ENCODE measurements at regions not wholly inside any gene's neighbourhood (a gene's known extent, or its start where the extent isn't known, plus 50 kb on each side); places are given as distances from the start of the nearest gene placed in this dataset.

GRCh38 chr10:53093878-53094277, 321.3 kb upstream of the MBL2 start:
- Histone ChIP-seq H3K4me3 (ENCODE audit: low read depth, low read length, poor library complexity, severe bottlenecking) (no peak overlapping the region), H3K9ac (ENCODE audit: low read length) (no peak overlapping the region)

GRCh38 chr10:53091574-53091973, 319.0 kb upstream of the MBL2 start:
- Histone ChIP-seq H3K27me3 (ENCODE audit: insufficient read depth, low read length) (no peaks in the 10 kb centered on the region), H3F3A (ENCODE audit: insufficient read depth, low read length) (no peaks in the 10 kb centered on the region), H3K4me1 (ENCODE audit: insufficient read depth, low read length, severe bottlenecking) (no peaks in the 10 kb centered on the region), H3K79me2 (ENCODE audit: insufficient read depth, low read length) (no peaks in the 10 kb centered on the region), H3K9ac (ENCODE audit: low read length) (no peak overlapping the region), H3K9me2 (ENCODE audit: low read depth, low read length) (no peaks in the 10 kb centered on the region), H3K9me3 (ENCODE audit: low read length) (no peaks in the 10 kb centered on the region), H3K4me2 (ENCODE audit: low read length) (no peak overlapping the region), H4K20me1 (ENCODE audit: insufficient read depth, low read length) (no peaks in the 10 kb centered on the region), H3K36me3 (ENCODE audit: insufficient read depth, low read length) (no peaks in the 10 kb centered on the region), H3K27ac (ENCODE audit: low read depth, low read length, poor library complexity, severe bottlenecking) (no peak overlapping the region), H2AFZ (ENCODE audit: low read length) (no peak overlapping the region), H3K4me3 (ENCODE audit: low read depth, low read length, poor library complexity, severe bottlenecking) (no peak overlapping the region)
- TF ChIP-seq CTCF (IDR thresholded peaks at IDR 0.05; ENCODE audit: low read length) (no peak), EZH2 (IDR thresholded peaks at IDR 0.05; ENCODE audit: borderline replicate concordance, low read length) (no peak)

More at GRCh38 chr10:53093878-53094277, 321.3 kb upstream of the MBL2 start:
- no peaks in the 10 kb centered on the region for H3K79me2 ChIP-seq (ENCODE audit: insufficient read depth, low read length)
- no peaks in the 10 kb centered on the region for H3K36me3 ChIP-seq (ENCODE audit: insufficient read depth, low read length)
- no peaks in the 10 kb centered on the region for H3K4me1 ChIP-seq (ENCODE audit: insufficient read depth, low read length, severe bottlenecking)
- no peaks in the 10 kb centered on the region for H3K9me2 ChIP-seq (ENCODE audit: low read depth, low read length)
- TF ChIP-seq CTCF (IDR thresholded peaks at IDR 0.05; ENCODE audit: low read length) (no peak), EZH2 (IDR thresholded peaks at IDR 0.05; ENCODE audit: borderline replicate concordance, low read length) (no peak)
- H3K27me3 ChIP-seq (ENCODE audit: insufficient read depth, low read length) = no peaks in the 10 kb centered on the region
- no peaks in the 10 kb centered on the region for H3K9me3 ChIP-seq (ENCODE audit: low read length)
- H3F3A ChIP-seq (ENCODE audit: insufficient read depth, low read length) = no peaks in the 10 kb centered on the region
- no peaks in the 10 kb centered on the region for H4K20me1 ChIP-seq (ENCODE audit: insufficient read depth, low read length)
- H2AFZ ChIP-seq (ENCODE audit: low read length) = no peak overlapping the region
- no peak overlapping the region for H3K27ac ChIP-seq (ENCODE audit: low read depth, low read length, poor library complexity, severe bottlenecking)
- no peak overlapping the region for H3K4me2 ChIP-seq (ENCODE audit: low read length)

- Histone ChIP-seq H2AFZ (ENCODE audit: low read length) (no peak overlapping the region), H3K4me3 (ENCODE audit: low read depth, low read length, poor library complexity, severe bottlenecking) (no peak overlapping the region), H4K20me1 (ENCODE audit: insufficient read depth, low read length) (no peaks in the 10 kb centered on the region), H3K27ac (ENCODE audit: low read depth, low read length, poor library complexity, severe bottlenecking) (no peak overlapping the region), H3F3A (ENCODE audit: insufficient read depth, low read length) (no peaks in the 10 kb centered on the region), H3K9me2 (ENCODE audit: low read depth, low read length) (no peaks in the 10 kb centered on the region), H3K4me1 (ENCODE audit: insufficient read depth, low read length, severe bottlenecking) (no peaks in the 10 kb centered on the region), H3K9me3 (ENCODE audit: low read length) (no peaks in the 10 kb centered on the region), H3K27me3 (ENCODE audit: insufficient read depth, low read length) (no peaks in the 10 kb centered on the region), H3K4me2 (ENCODE audit: low read length) (no peak overlapping the region), H3K9ac (ENCODE audit: low read length) (no peak overlapping the region), H3K79me2 (ENCODE audit: insufficient read depth, low read length) (no peaks in the 10 kb centered on the region), H3K36me3 (ENCODE audit: insufficient read depth, low read length) (no peaks in the 10 kb centered on the region)
- TF ChIP-seq CTCF (IDR thresholded peaks at IDR 0.05; ENCODE audit: low read length) (no peak), EZH2 (IDR thresholded peaks at IDR 0.05; ENCODE audit: borderline replicate concordance, low read length) (no peak)
Observed at GRCh38 chr10:53088961-53089360, 316.4 kb upstream of the MBL2 start.

All from OCI-LY1 (cell line).